HEK293 (cell line): ENCODE measurements at regions not wholly inside any gene's neighbourhood (a gene's known extent, or its start where the extent isn't known, plus 50 kb on each side); places are given as distances from the start of the nearest gene placed in this dataset.

Source experiments
- CTCF ChIA-PET: fragments of 350-600 bp; formaldehyde crosslinking; extraction: SDS; loops from one replicate; lab custom pipeline; 2021; ENCODE audit warnings: antibody characterized with exemption; lab: Yijun Ruan, JAX
- POLR2A ChIA-PET: fragments of 300-600 bp; formaldehyde crosslinking; extraction: SDS; loops from one replicate; lab custom pipeline; 2020; ENCODE audit warnings: antibody characterized with exemption, inconsistent platforms; lab: Yijun Ruan, JAX
- H3K27ac ChIP-seq: fragments of 200-500 bp; sonication (Bioruptor generic); 2 replicates; pipeline ENCODE4 v1.5.1; 2014; ENCODE audit warnings: low read depth, low read length, control low read depth, inconsistent platforms; ENCODE audit errors: extremely low read depth
- H3K36me3 ChIP-seq, 2 experiments: fragments of 200-500 bp in 1 of 2; sonication (Bioruptor generic) in 1 of 2; 1 replicate in 1 of 2; 2 replicates in 1 of 2; pipeline ENCODE4 v1.5.1; 2014 to 2017; ENCODE audit warnings: inconsistent platforms in 2 of 2, low read length in 2 of 2; ENCODE audit not compliant: control insufficient read depth in 2 of 2, insufficient read depth in 1 of 2
- H3K4me1 ChIP-seq: fragments of 200-500 bp; sonication (Bioruptor generic); 2 replicates; pipeline ENCODE4 v1.5.1; 2014; ENCODE audit warnings: mild to moderate bottlenecking, low read length, inconsistent platforms; ENCODE audit not compliant: control insufficient read depth, insufficient read depth
- H3K4me3 ChIP-seq: 2 replicates; pipeline ENCODE4 v1.5.1; 2011; ENCODE audit warnings: low read depth, mild to moderate bottlenecking, control low read depth, low read length, moderate library complexity
- H3K9me3 ChIP-seq: fragments of 200-500 bp; sonication (Bioruptor generic); 2 replicates; pipeline ENCODE4 v1.5.1; 2014; ENCODE audit warnings: low read depth, low read length, inconsistent platforms; ENCODE audit not compliant: control insufficient read depth, insufficient read depth
- KLF10 ChIP-seq: fragments of 450-650 bp; IDR thresholded peaks from 2 replicates; pipeline ENCODE4 v1.5.1; 2018; ENCODE audit warnings: missing biosample characterization, mild to moderate bottlenecking, missing genetic modification characterization
- OVOL3 ChIP-seq: fragments of 450-650 bp; formaldehyde crosslinking; IDR thresholded peaks from 2 replicates; pipeline ENCODE4 v1.5.1; 2016; ENCODE audit warnings: missing biosample characterization, missing genetic modification characterization
- REPIN1 ChIP-seq: fragments of 450-650 bp; formaldehyde crosslinking; IDR thresholded peaks from 2 replicates; pipeline ENCODE4 v1.5.1; 2017; ENCODE audit warnings: missing biosample characterization, missing genetic modification characterization, low read depth
- SCRT2 ChIP-seq: fragments of 450-650 bp; formaldehyde crosslinking; IDR thresholded peaks from 2 replicates; pipeline ENCODE4 v1.5.1; 2016; ENCODE audit warnings: missing biosample characterization, missing genetic modification characterization
- TRIM28 ChIP-seq: IDR thresholded peaks from 2 replicates; pipeline ENCODE4 v1.6.1; 2011; ENCODE audit warnings: low read length, control low read depth, borderline replicate concordance
- ZNF112 ChIP-seq: fragments of 450-650 bp; formaldehyde crosslinking; IDR thresholded peaks from 2 replicates; pipeline ENCODE4 v1.5.0; 2017; ENCODE audit warnings: missing biosample characterization, missing genetic modification characterization
- ZNF16 ChIP-seq: fragments of 450-650 bp; formaldehyde crosslinking; IDR thresholded peaks from 2 replicates; pipeline ENCODE4 v1.5.1; 2016; ENCODE audit warnings: low read depth, missing biosample characterization, missing genetic modification characterization
- ZNF19 ChIP-seq: fragments of 450-650 bp; formaldehyde crosslinking; IDR thresholded peaks from 2 replicates; pipeline ENCODE4; 2016; ENCODE audit warnings: missing biosample characterization, missing genetic modification characterization, low read depth
- ZNF214 ChIP-seq: fragments of 450-650 bp; formaldehyde crosslinking; IDR thresholded peaks from 2 replicates; pipeline ENCODE4 v1.5.1; 2017; ENCODE audit warnings: missing biosample characterization, mild to moderate bottlenecking, missing genetic modification characterization, borderline replicate concordance
- ZNF366 ChIP-seq: fragments of 450-650 bp; formaldehyde crosslinking; conservative IDR thresholded peaks from 2 replicates; pipeline ENCODE4 v1.5.1; 2016; ENCODE audit warnings: missing biosample characterization, missing genetic modification characterization
- ZNF394 ChIP-seq: fragments of 450-650 bp; formaldehyde crosslinking; IDR thresholded peaks from 2 replicates; pipeline ENCODE4 v1.5.1; 2016; ENCODE audit warnings: missing biosample characterization, missing genetic modification characterization, mild to moderate bottlenecking, moderate library complexity, borderline replicate concordance
- ZNF426 ChIP-seq: fragments of 450-650 bp; formaldehyde crosslinking; IDR thresholded peaks from 2 replicates; pipeline ENCODE4 v1.5.1; 2017; ENCODE audit warnings: missing biosample characterization, missing genetic modification characterization, mild to moderate bottlenecking, inconsistent platforms, moderate library complexity
- ZNF514 ChIP-seq: fragments of 450-650 bp; formaldehyde crosslinking; IDR thresholded peaks from 2 replicates; pipeline ENCODE4 v1.5.1; 2016; ENCODE audit warnings: missing biosample characterization, missing genetic modification characterization
- ZNF529 ChIP-seq: fragments of 450-650 bp; formaldehyde crosslinking; IDR thresholded peaks from 2 replicates; pipeline ENCODE4 v1.5.1; 2017; ENCODE audit warnings: missing genetic modification characterization, missing biosample characterization; ENCODE audit not compliant: insufficient replicate concordance
- ZNF530 ChIP-seq: fragments of 450-650 bp; formaldehyde crosslinking; IDR thresholded peaks from 2 replicates; pipeline ENCODE4 v1.5.1; 2016; ENCODE audit warnings: low read depth, missing biosample characterization, missing genetic modification characterization
- ZNF837 ChIP-seq: fragments of 450-650 bp; formaldehyde crosslinking; IDR thresholded peaks from 2 replicates; pipeline ENCODE4 v1.5.1; 2016; ENCODE audit warnings: missing biosample characterization, missing genetic modification characterization
- TF ChIP-seq, protein P1 (sequence below): fragments of 450-650 bp; formaldehyde crosslinking; conservative IDR thresholded peaks from 2 replicates; pipeline ENCODE4 v1.5.1; 2016; ENCODE audit warnings: low read depth, missing biosample characterization, missing genetic modification characterization
- TF ChIP-seq, protein P2 (sequence below): fragments of 450-650 bp; formaldehyde crosslinking; IDR thresholded peaks from 2 replicates; pipeline ENCODE4 v1.5.1; 2016; ENCODE audit warnings: missing biosample characterization, missing genetic modification characterization
- TF ChIP-seq, protein P3 (sequence below): fragments of 450-650 bp; formaldehyde crosslinking; IDR thresholded peaks from 2 replicates; pipeline ENCODE4 v1.5.1; 2016; ENCODE audit warnings: missing biosample characterization, missing genetic modification characterization
- TF ChIP-seq, protein P4 (sequence below): fragments of 450-650 bp; formaldehyde crosslinking; IDR thresholded peaks from 2 replicates; pipeline ENCODE4 v1.5.1; 2017; ENCODE audit warnings: missing biosample characterization, missing genetic modification characterization

DNA sequence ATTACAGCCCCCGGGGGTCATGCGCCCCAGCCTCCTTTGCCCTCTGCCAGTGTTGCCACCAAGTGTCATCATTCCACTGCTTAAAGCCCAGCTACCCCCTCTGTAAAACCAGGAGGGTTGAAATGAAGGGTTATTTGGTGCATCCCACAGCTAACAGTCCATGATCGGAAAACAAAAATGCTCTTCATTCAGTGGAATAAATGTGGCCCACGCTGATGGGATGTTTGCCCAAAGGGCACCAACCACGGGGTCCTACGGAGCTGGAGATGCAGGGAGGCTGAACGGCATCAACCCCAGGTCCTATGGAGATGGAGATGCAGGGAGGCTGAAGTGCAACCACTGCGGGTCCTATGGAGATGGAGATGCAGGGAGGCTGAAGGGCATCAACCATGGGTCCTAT is 218.5 kb upstream of the IRX1 start:
- Histone ChIP-seq H3K36me3 (no peaks in the 10 kb centered on the region), H3K27ac (no peak overlapping the region), H3K9me3 (no peaks in the 10 kb centered on the region), H3K4me3 (no peak overlapping the region), H3K4me1 (no peaks in the 10 kb centered on the region)
- CTCF ChIA-PET = no interaction called here
- TF ChIP-seq ZNF394 (tag by site-specific recombination) (no peak), TRIM28 (no peak), KLF10 (tag by site-specific recombination) (no peak), REPIN1 (no peak), OVOL3 (tag by site-specific recombination) (no peak), ZNF112 (no peak), ZNF530 (tag by site-specific recombination) (no peak), ZNF366 (tag by site-specific recombination) (no peak), ZNF16 (tag by site-specific recombination) (no peak), SCRT2 (no peak), ZNF426 (tag by site-specific recombination) (no peak), ZNF214 (tag by site-specific recombination) (no peak)
- TF ChIP-seq, protein P1, sequence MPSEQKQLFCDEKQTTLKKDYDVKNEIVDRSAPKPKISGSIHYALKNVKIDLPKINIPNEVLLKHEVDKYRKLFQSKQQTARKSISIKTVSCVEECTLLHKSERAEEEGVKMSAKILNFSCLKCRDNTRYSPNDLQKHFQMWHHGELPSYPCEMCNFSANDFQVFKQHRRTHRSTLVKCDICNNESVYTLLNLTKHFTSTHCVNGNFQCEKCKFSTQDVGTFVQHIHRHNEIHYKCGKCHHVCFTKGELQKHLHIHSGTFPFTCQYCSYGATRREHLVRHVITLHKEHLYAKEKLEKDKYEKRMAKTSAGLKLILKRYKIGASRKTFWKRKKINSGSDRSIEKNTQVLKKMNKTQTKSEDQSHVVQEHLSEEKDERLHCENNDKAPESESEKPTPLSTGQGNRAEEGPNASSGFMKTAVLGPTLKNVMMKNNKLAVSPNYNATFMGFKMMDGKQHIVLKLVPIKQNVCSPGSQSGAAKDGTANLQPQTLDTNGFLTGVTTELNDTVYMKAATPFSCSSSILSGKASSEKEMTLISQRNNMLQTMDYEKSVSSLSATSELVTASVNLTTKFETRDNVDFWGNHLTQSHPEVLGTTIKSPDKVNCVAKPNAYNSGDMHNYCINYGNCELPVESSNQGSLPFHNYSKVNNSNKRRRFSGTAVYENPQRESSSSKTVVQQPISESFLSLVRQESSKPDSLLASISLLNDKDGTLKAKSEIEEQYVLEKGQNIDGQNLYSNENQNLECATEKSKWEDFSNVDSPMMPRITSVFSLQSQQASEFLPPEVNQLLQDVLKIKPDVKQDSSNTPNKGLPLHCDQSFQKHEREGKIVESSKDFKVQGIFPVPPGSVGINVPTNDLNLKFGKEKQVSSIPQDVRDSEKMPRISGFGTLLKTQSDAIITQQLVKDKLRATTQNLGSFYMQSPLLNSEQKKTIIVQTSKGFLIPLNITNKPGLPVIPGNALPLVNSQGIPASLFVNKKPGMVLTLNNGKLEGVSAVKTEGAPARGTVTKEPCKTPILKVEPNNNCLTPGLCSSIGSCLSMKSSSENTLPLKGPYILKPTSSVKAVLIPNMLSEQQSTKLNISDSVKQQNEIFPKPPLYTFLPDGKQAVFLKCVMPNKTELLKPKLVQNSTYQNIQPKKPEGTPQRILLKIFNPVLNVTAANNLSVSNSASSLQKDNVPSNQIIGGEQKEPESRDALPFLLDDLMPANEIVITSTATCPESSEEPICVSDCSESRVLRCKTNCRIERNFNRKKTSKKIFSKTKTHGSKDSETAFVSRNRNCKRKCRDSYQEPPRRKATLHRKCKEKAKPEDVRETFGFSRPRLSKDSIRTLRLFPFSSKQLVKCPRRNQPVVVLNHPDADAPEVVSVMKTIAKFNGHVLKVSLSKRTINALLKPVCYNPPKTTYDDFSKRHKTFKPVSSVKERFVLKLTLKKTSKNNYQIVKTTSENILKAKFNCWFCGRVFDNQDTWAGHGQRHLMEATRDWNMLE (tag by site-specific recombination) = no peak
- TF ChIP-seq, protein P2, sequence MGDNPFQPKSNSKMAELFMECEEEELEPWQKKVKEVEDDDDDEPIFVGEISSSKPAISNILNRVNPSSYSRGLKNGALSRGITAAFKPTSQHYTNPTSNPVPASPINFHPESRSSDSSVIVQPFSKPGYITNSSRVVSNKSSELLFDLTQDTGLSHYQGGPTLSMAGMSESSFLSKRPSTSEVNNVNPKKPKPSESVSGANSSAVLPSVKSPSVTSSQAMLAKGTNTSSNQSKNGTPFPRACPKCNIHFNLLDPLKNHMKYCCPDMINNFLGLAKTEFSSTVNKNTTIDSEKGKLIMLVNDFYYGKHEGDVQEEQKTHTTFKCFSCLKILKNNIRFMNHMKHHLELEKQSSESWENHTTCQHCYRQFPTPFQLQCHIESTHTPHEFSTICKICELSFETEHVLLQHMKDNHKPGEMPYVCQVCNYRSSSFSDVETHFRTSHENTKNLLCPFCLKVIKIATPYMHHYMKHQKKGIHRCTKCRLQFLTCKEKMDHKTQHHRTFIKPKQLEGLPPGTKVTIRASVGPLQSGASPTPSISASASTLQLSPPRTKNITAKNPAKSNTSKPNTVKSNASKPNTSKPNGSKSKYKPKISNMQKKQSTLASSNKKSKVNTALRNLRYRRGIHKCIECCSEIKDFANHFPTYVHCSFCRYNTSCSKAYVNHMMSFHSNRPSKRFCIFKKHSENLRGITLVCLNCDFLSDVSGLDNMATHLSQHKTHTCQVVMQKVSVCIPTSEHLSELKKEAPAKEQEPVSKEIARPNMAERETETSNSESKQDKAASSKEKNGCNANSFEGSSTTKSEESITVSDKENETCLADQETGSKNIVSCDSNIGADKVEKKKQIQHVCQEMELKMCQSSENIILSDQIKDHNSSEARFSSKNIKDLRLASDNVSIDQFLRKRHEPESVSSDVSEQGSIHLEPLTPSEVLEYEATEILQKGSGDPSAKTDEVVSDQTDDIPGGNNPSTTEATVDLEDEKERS (tag by site-specific recombination) = no peak
- POLR2A ChIA-PET = no interaction called here

DNA sequence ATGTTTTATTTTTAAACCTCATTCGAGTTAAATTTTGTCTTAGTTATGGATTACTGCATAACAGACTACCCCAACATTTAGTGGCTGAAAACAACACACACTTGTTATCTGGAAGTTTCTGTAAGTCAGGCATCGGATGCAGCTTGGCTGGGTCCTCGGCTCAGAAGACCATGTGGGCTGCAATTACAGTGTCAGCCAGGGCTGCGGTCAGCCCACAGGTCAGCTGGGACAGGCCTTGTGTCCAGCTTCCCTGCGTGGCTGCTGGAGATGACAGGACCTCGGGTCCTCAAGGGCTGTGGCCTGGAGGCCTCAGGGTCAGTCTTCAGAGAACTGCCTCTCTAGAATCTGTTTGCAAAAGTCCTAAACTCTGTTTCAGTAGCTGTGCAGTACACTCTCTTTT is 219.0 kb upstream of the IRX1 start:
- H3K4me1 ChIP-seq = no peaks in the 10 kb centered on the region
- no peak overlapping the region for H3K27ac ChIP-seq
- H3K36me3 ChIP-seq = no peaks in the 10 kb centered on the region
- no peak overlapping the region for H3K4me3 ChIP-seq
- no peaks in the 10 kb centered on the region for H3K9me3 ChIP-seq
- ChIA-PET POLR2A (no interaction called here), CTCF (no interaction called here)
- no peak for TF ChIP-seq ZNF19
- TF ChIP-seq, protein P3, sequence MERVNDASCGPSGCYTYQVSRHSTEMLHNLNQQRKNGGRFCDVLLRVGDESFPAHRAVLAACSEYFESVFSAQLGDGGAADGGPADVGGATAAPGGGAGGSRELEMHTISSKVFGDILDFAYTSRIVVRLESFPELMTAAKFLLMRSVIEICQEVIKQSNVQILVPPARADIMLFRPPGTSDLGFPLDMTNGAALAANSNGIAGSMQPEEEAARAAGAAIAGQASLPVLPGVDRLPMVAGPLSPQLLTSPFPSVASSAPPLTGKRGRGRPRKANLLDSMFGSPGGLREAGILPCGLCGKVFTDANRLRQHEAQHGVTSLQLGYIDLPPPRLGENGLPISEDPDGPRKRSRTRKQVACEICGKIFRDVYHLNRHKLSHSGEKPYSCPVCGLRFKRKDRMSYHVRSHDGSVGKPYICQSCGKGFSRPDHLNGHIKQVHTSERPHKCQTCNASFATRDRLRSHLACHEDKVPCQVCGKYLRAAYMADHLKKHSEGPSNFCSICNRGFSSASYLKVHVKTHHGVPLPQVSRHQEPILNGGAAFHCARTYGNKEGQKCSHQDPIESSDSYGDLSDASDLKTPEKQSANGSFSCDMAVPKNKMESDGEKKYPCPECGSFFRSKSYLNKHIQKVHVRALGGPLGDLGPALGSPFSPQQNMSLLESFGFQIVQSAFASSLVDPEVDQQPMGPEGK (tag by site-specific recombination) = no peak
- no peak for TF ChIP-seq SCRT2
- no peak for TF ChIP-seq ZNF514
- no peak for TF ChIP-seq ZNF529 (tag by site-specific recombination)
- TF ChIP-seq, protein P4, sequence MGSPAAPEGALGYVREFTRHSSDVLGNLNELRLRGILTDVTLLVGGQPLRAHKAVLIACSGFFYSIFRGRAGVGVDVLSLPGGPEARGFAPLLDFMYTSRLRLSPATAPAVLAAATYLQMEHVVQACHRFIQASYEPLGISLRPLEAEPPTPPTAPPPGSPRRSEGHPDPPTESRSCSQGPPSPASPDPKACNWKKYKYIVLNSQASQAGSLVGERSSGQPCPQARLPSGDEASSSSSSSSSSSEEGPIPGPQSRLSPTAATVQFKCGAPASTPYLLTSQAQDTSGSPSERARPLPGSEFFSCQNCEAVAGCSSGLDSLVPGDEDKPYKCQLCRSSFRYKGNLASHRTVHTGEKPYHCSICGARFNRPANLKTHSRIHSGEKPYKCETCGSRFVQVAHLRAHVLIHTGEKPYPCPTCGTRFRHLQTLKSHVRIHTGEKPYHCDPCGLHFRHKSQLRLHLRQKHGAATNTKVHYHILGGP (tag by site-specific recombination) = no peak
- no peak for TF ChIP-seq TRIM28
- no peak for TF ChIP-seq ZNF837
